ENCODE measurements at regions not wholly inside any gene's neighbourhood (a gene's known extent, or its start where the extent isn't known, plus 50 kb on each side); places are given as distances from the start of the nearest gene placed in this dataset.

- no peak overlapping the region for H2BK20ac ChIP-seq (ENCODE audit: low read depth, low read length, poor library complexity, severe bottlenecking)
- no peak overlapping the region for H3K23ac ChIP-seq (ENCODE audit: insufficient read length, low read depth, low read length)
- no peaks in the 10 kb centered on the region for H3K27me3 ChIP-seq (ENCODE audit: insufficient read depth, low read length)
- H3K9me3 ChIP-seq (ENCODE audit: control insufficient read depth, low read depth, low read length): no peaks in the 10 kb centered on the region
- no peak overlapping the region for H3K9ac ChIP-seq (ENCODE audit: extremely low read depth, insufficient read length, low read length)
- H3K27ac ChIP-seq (ENCODE audit: insufficient read length, low read depth, low read length): no peak overlapping the region
- H2BK12ac ChIP-seq (ENCODE audit: insufficient read length, low read depth, low read length): no peak overlapping the region
- no peak overlapping the region for H3K56ac ChIP-seq (ENCODE audit: insufficient read length, low read depth, low read length)
- H4K91ac ChIP-seq (ENCODE audit: insufficient read length, low read depth, low read length): no peak overlapping the region
- no peak overlapping the region for H4K8ac ChIP-seq (replicated peaks; ENCODE audit: insufficient read length, low read depth, low read length)
- no peak overlapping the region for H3K14ac ChIP-seq (ENCODE audit: insufficient read depth, low read length)
- Mint-ChIP-seq H3K4me1 (peaks cover 12 to 16% of the 10 kb centered on the region in 2 experiments), H3K27me3 (ENCODE audit: low read depth) (no peaks in the 10 kb centered on the region), H3K4me3 (no peak overlapping the region), H3K9me3 (no peaks in the 10 kb centered on the region), H3K27ac (no peak overlapping the region), H3K36me3 (ENCODE audit: insufficient read depth in 1 of 3, low read depth in 3 of 3) (no peaks in the 10 kb centered on the region)
- no peak overlapping the region for H2AFZ ChIP-seq (ENCODE audit: low read length)
- H3K79me1 ChIP-seq (ENCODE audit: insufficient read depth, low read depth, low read length, poor library complexity, severe bottlenecking): no peaks in the 10 kb centered on the region
- no peak overlapping the region for H3T11ph ChIP-seq (ENCODE audit: low read length)
- no peak overlapping the region for H3K18ac ChIP-seq (ENCODE audit: insufficient read length, low read depth, low read length)
- no peak overlapping the region for H4K5ac ChIP-seq (ENCODE audit: insufficient read length, low read depth, low read length)
- no peaks in the 10 kb centered on the region for H4K20me1 ChIP-seq (ENCODE audit: control insufficient read depth, insufficient read depth, insufficient read length)
- H2BK15ac ChIP-seq (ENCODE audit: low read depth, low read length): no peak overlapping the region
- H3K4me2 ChIP-seq (ENCODE audit: insufficient read depth, insufficient read length, low read length): no peak overlapping the region
- H3K4me1 ChIP-seq (ENCODE audit: insufficient read depth, low read length): no peaks in the 10 kb centered on the region
- no peaks in the 10 kb centered on the region for H3K79me2 ChIP-seq (ENCODE audit: insufficient read depth, low read length)
- no peak overlapping the region for H2BK120ac ChIP-seq (ENCODE audit: low read depth, low read length, poor library complexity, severe bottlenecking)
- H3K4ac ChIP-seq (ENCODE audit: low read depth, low read length): no peak overlapping the region
- no peak overlapping the region for H2AK5ac ChIP-seq (ENCODE audit: insufficient read length, low read length)
- no peak for DNase-seq
- TF ChIP-seq CTCF (conservative IDR thresholded peaks at IDR 0.05): no peak
- WGBS (ENCODE audit: extremely low coverage, insufficient read length, low lambda C conversion rate): no CpG with 5 or more reads among the region's 4 CpGs
- H2BK5ac ChIP-seq (ENCODE audit: insufficient read length, low read length): no peak overlapping the region
- no peaks in the 10 kb centered on the region for H3K23me2 ChIP-seq (ENCODE audit: insufficient read length, low read depth, low read length, poor library complexity, severe bottlenecking)
Observed at GRCh38 chr14:61630399-61631044, 64.8 kb upstream of the HIF1A start.

Data from H9 (cell line).